Mesenchymal stem cell (in vitro differentiated cells and primary cell): ENCODE measurements at regions not wholly inside any gene's neighbourhood (a gene's known extent, or its start where the extent isn't known, plus 50 kb on each side); places are given as distances from the start of the nearest gene placed in this dataset.
"Not testable (repeated sequence)": the region's sequence is repeated elsewhere in the genome, so short reads cannot be mapped to it uniquely, and the experiment has no call there.

Experiments
- DNase-seq: peaks from one replicate; pipeline ENCODE4 v3.0.0-alpha.2; 2013
- H2AFZ ChIP-seq: one replicate; pipeline ENCODE4 v1.6.1; 2013; ENCODE audit warnings: low read depth, mild to moderate bottlenecking, control low read depth, inconsistent platforms, low read length, moderate library complexity
- H2AK5ac ChIP-seq: 2 replicates; pipeline ENCODE4 v1.6.1; 2013; ENCODE audit warnings: low read length, moderate library complexity, mild to moderate bottlenecking, inconsistent platforms; ENCODE audit not compliant: severe bottlenecking
- H2BK120ac ChIP-seq: one replicate; pipeline ENCODE4 v1.6.1; 2013; ENCODE audit warnings: low read depth, mild to moderate bottlenecking, inconsistent platforms, low read length, moderate library complexity
- H2BK12ac ChIP-seq, 2 experiments: one replicate each; pipeline ENCODE4 v1.6.1; 2013; ENCODE audit warnings: inconsistent platforms in 2 of 2, low read length in 2 of 2, mild to moderate bottlenecking in 2 of 2, moderate library complexity in 2 of 2, control low read depth in 1 of 2
- H2BK15ac ChIP-seq: one replicate; pipeline ENCODE4 v1.6.1; 2013; ENCODE audit warnings: mild to moderate bottlenecking, low read depth, inconsistent platforms; ENCODE audit not compliant: poor library complexity, severe bottlenecking
- H2BK5ac ChIP-seq: 2 replicates; pipeline ENCODE4 v1.6.1; 2013; ENCODE audit warnings: low read depth, mild to moderate bottlenecking, low read length, control low read depth, inconsistent platforms; ENCODE audit not compliant: poor library complexity, severe bottlenecking
- H3K14ac ChIP-seq, 2 experiments: one replicate each; pipeline ENCODE4 v1.6.1; 2013; ENCODE audit warnings: inconsistent platforms in 2 of 2, low read length in 2 of 2, control low read depth in 1 of 2, mild to moderate bottlenecking in 1 of 2, moderate library complexity in 1 of 2
- H3K18ac ChIP-seq, 2 experiments: one replicate each; pipeline ENCODE4 v1.6.1; 2013; ENCODE audit warnings: inconsistent platforms in 2 of 2, low read length in 2 of 2, control low read depth in 1 of 2, low read depth in 1 of 2, mild to moderate bottlenecking in 1 of 2
- H3K23ac ChIP-seq, 2 experiments: one replicate each; pipeline ENCODE4 v1.6.1; 2013; ENCODE audit warnings: inconsistent platforms in 2 of 2, low read length in 2 of 2, mild to moderate bottlenecking in 2 of 2, moderate library complexity in 2 of 2, control low read depth in 1 of 2
- H3K27ac ChIP-seq: 2 replicates; pipeline ENCODE4 v1.5.1; 2013; ENCODE audit warnings: mild to moderate bottlenecking, moderate library complexity, low read length, control low read depth, inconsistent platforms; ENCODE audit not compliant: poor library complexity, severe bottlenecking
- H3K27me3 ChIP-seq, 2 experiments: 2 replicates each; pipeline versions ENCODE4 v1.6.1 to v1.7.0; 2013; ENCODE audit warnings: low read length in 2 of 2, mild to moderate bottlenecking in 2 of 2, moderate library complexity in 2 of 2, control low read depth in 1 of 2, inconsistent platforms in 1 of 2; ENCODE audit not compliant: control insufficient read depth in 1 of 2, insufficient read depth in 1 of 2
- H3K36me3 ChIP-seq, 2 experiments: 2 replicates each; pipeline versions ENCODE4 v1.6.1 to v1.7.0; 2013; ENCODE audit warnings: low read length in 2 of 2, control low read depth in 1 of 2, inconsistent platforms in 1 of 2, low read depth in 1 of 2, mild to moderate bottlenecking in 1 of 2; ENCODE audit not compliant: insufficient read depth in 2 of 2, control insufficient read depth in 1 of 2
- H3K4ac ChIP-seq, 2 experiments: one replicate each; pipeline ENCODE4 v1.6.1; 2013; ENCODE audit warnings: inconsistent platforms in 2 of 2, low read length in 2 of 2, mild to moderate bottlenecking in 2 of 2, moderate library complexity in 2 of 2, control low read depth in 1 of 2, low read depth in 1 of 2
- H3K4me1 ChIP-seq: 2 replicates; pipeline ENCODE4 v1.6.1; 2013; ENCODE audit warnings: low read depth, low read length, control low read depth; ENCODE audit not compliant: control insufficient read depth, insufficient read depth
- H3K4me2 ChIP-seq: 2 replicates; pipeline ENCODE4 v1.6.1; 2013; ENCODE audit warnings: low read length, mild to moderate bottlenecking, inconsistent platforms; ENCODE audit not compliant: poor library complexity, severe bottlenecking
- H3K4me3 ChIP-seq, 2 experiments: 2 replicates each; pipeline versions ENCODE4 v1.5.1 to v1.7.0; 2013; ENCODE audit warnings: low read length in 2 of 2, mild to moderate bottlenecking in 2 of 2, control low read depth in 1 of 2, low read depth in 1 of 2; ENCODE audit not compliant: insufficient read depth in 1 of 2
- H3K79me1 ChIP-seq: replicated peaks from 2 replicates; pipeline ENCODE4 v1.6.1; 2013; ENCODE audit warnings: mild to moderate bottlenecking, control low read depth, low read length, inconsistent platforms; ENCODE audit not compliant: poor library complexity, severe bottlenecking
- H3K9ac ChIP-seq: 2 replicates; pipeline ENCODE4 v1.7.0; 2013; ENCODE audit warnings: mild to moderate bottlenecking, low read length, moderate library complexity
- H3K9me3 ChIP-seq: 2 replicates; pipeline ENCODE4 v1.7.0; 2013; ENCODE audit warnings: mild to moderate bottlenecking, low read length; ENCODE audit not compliant: control insufficient read depth
- H4K8ac ChIP-seq: one replicate; pipeline ENCODE4 v1.6.1; 2013; ENCODE audit warnings: inconsistent platforms, mild to moderate bottlenecking, low read length, moderate library complexity
- H4K91ac ChIP-seq: one replicate; pipeline ENCODE4 v1.6.1; 2013; ENCODE audit warnings: mild to moderate bottlenecking, low read length, inconsistent platforms
- WGBS: methylation state at CpG from one replicate; pipeline ENCODE4 v1.1.7; 2013; ENCODE audit warnings: mixed read lengths; 5-methylcytosine and 5-hydroxymethylcytosine counted together

- H3K27ac ChIP-seq, H3K79me1 ChIP-seq, H3K9me3 ChIP-seq, H3K27me3 ChIP-seq, H3K4ac ChIP-seq, DNase-seq, H4K8ac ChIP-seq, H3K4me1 ChIP-seq, H3K36me3 ChIP-seq, H3K9ac ChIP-seq, H3K4me3 ChIP-seq, H2AFZ ChIP-seq, H3K4me2 ChIP-seq, H2AK5ac ChIP-seq, H2BK5ac ChIP-seq, H4K91ac ChIP-seq, H3K18ac ChIP-seq, H2BK15ac ChIP-seq, H3K23ac ChIP-seq, H2BK120ac ChIP-seq, H3K14ac ChIP-seq, H2BK12ac ChIP-seq: not testable (repeated sequence)
- 85% methylated on average over 1 of the region's 1 CpG for WGBS
Measured at GRCh38 chr13:67508275-67508674, 278.1 kb upstream of the PCDH9 start.

DNA sequence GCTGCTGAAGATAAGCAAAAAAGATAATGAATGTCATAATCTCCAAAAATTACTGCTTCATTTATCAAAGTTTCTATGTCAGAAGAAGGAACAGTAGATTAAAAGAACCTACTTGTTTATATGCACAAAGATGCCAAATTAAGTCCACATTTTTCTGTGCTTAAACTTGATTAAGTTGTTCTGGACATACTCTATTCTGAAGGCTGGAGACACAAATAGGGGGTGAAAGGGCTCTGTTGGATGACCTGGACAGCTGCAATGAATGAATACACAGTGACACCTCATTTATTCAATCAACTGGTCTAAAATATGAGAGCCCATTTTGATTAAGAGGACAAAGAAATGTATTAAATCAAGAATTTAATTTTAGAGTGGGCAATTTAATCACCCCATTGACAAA, 276.3 kb upstream of the PCDH9 start:
- no peak overlapping the region for H3K4me3 ChIP-seq
- H3K18ac ChIP-seq = no peak overlapping the region
- H3K36me3 ChIP-seq = no peaks in the 10 kb centered on the region
- H3K14ac ChIP-seq = no peak overlapping the region
- H2AK5ac ChIP-seq = no peak overlapping the region
- H2AFZ ChIP-seq = no peak overlapping the region
- no peak overlapping the region for H2BK120ac ChIP-seq
- no peak overlapping the region for H3K27ac ChIP-seq
- no peak overlapping the region for H4K8ac ChIP-seq
- no peak overlapping the region for H3K4ac ChIP-seq
- no peak overlapping the region for H2BK12ac ChIP-seq
- H4K91ac ChIP-seq = no peak overlapping the region
- H3K4me1 ChIP-seq = no peaks in the 10 kb centered on the region
- H3K9ac ChIP-seq = no peak overlapping the region
- DNase-seq = no peak
- H3K4me2 ChIP-seq = no peak overlapping the region
- no peak overlapping the region for H3K23ac ChIP-seq
- no peaks in the 10 kb centered on the region for H3K27me3 ChIP-seq
- H3K79me1 ChIP-seq = no peaks in the 10 kb centered on the region
- no peak overlapping the region for H2BK15ac ChIP-seq
- H3K9me3 ChIP-seq = no peaks in the 10 kb centered on the region
- no peak overlapping the region for H2BK5ac ChIP-seq

- Histone ChIP-seq H2BK12ac (no peak overlapping the region), H3K79me1 (no peaks in the 10 kb centered on the region), H3K14ac (no peak overlapping the region), H3K27ac (no peak overlapping the region), H3K9ac (no peak overlapping the region), H3K27me3 (no peaks in the 10 kb centered on the region), H3K36me3 (no peaks in the 10 kb centered on the region), H2BK5ac (no peak overlapping the region), H3K18ac (no peak overlapping the region), H4K91ac (no peak overlapping the region), H3K23ac (no peak overlapping the region), H3K4ac (no peak overlapping the region), H2BK15ac (no peak overlapping the region), H3K9me3 (no peaks in the 10 kb centered on the region), H2AFZ (no peak overlapping the region), H3K4me1 (no peaks in the 10 kb centered on the region), H2AK5ac (no peak overlapping the region), H2BK120ac (no peak overlapping the region), H4K8ac (no peak overlapping the region), H3K4me2 (no peak overlapping the region), H3K4me3 (no peak overlapping the region)
- no peak for DNase-seq
Measured at GRCh38 chr13:67505376-67505775, 275.2 kb upstream of the PCDH9 start.

GRCh38 chr13:67498948-67499347, 268.8 kb upstream of the PCDH9 start:
- no peak overlapping the region for H3K23ac ChIP-seq
- no peak overlapping the region for H2BK12ac ChIP-seq
- H3K27me3 ChIP-seq = no peaks in the 10 kb centered on the region
- no peak overlapping the region for H2AK5ac ChIP-seq
- H3K18ac ChIP-seq = no peak overlapping the region
- peaks cover 5% of the 10 kb centered on the region for H3K9me3 ChIP-seq
- H3K4me2 ChIP-seq = no peak overlapping the region
- no peak overlapping the region for H2BK15ac ChIP-seq
- H3K4me1 ChIP-seq = no peaks in the 10 kb centered on the region
- no CpG with 5 or more reads among the region's 3 CpGs for WGBS
- H3K4me3 ChIP-seq = no peak overlapping the region
- H2BK5ac ChIP-seq = no peak overlapping the region
- H4K8ac ChIP-seq = no peak overlapping the region
- no peak overlapping the region for H4K91ac ChIP-seq
- no peaks in the 10 kb centered on the region for H3K79me1 ChIP-seq
- no peaks in the 10 kb centered on the region for H3K36me3 ChIP-seq
- H3K4ac ChIP-seq = no peak overlapping the region
- no peak overlapping the region for H3K9ac ChIP-seq
- DNase-seq = no peak
- H3K27ac ChIP-seq = no peak overlapping the region
- no peak overlapping the region for H3K14ac ChIP-seq
- no peak overlapping the region for H2BK120ac ChIP-seq
- no peak overlapping the region for H2AFZ ChIP-seq
